ENCODE measurements at regions not wholly inside any gene's neighbourhood (a gene's known extent, or its start where the extent isn't known, plus 50 kb on each side); places are given as distances from the start of the nearest gene placed in this dataset.

DNA sequence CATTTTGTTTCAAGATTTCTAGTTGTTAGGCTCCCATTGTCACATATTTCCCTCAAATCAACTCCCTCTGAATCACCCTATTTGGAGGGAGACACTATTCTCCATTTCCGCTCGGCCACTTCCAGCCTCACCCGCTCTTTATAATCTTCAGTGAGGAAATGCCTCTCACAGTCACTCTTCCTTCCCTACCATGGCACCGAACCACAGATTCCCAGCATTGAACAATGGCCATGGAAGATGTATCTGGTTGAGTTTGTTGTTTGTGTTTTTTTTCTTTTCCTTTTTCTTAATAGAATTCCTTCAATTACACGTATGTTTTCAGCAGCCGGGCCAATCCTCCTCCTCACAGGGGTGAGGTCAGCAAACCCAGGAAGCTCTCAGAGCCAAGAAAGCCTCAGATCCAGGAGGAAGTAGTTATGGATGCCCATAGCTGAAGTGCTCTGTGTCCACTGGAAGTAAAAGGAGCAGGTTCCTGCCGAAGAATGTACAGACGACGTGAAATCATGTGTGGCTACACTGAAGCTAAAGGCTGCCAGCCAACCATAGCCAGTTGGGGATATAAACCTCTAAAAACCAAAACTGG, 472.1 kb downstream of the FOXO1 start:
- no peak for TF ChIP-seq TAF1 (IDR thresholded peaks at IDR 0.05; ENCODE audit: borderline replicate concordance, insufficient read depth, low read length)

DNA sequence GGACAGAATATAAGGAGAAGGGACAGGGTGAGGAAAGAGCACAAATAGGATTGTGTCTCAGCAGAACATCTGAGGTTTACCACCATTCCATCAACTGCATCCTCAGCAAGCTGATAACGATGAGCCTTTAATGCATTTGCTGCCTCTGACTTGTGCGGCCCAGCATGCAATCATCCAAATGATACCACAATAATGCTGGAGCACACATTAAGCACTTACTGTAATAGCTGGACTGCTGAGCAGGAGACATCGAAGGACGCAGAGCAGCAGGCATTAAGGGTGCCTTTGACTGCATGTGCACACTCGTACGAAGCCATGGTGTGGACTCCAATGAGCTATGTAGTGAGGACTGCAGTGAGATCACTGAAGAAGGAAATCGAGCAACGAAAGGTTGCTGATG, 469.4 kb downstream of the FOXO1 start:
- TF ChIP-seq REST (IDR thresholded peaks at IDR 0.05; ENCODE audit: insufficient read depth in 1 of 2, low read depth in 2 of 2, low read length in 2 of 2) (no peak), FOXP2 (optimal IDR thresholded peaks at IDR 0.05; ENCODE audit: borderline replicate concordance, extremely low read depth, extremely low read length, insufficient read depth) (no peak), POLR2AphosphoS5 (IDR thresholded peaks at IDR 0.05; ENCODE audit: low read depth, low read length) (no peak), SIN3A (IDR thresholded peaks at IDR 0.05; ENCODE audit: borderline replicate concordance, insufficient read depth, low read length) (no peak), TAF1 (IDR thresholded peaks at IDR 0.05; ENCODE audit: borderline replicate concordance, insufficient read depth, low read length) (no peak)

- TF ChIP-seq REST (IDR thresholded peaks at IDR 0.05; ENCODE audit: insufficient read depth in 1 of 2, low read depth in 2 of 2, low read length in 2 of 2): no peak
- TF ChIP-seq TAF1 (IDR thresholded peaks at IDR 0.05; ENCODE audit: borderline replicate concordance, insufficient read depth, low read length): no peak
- TF ChIP-seq FOXP2 (optimal IDR thresholded peaks at IDR 0.05; ENCODE audit: borderline replicate concordance, extremely low read depth, extremely low read length, insufficient read depth): no peak
- no peak for TF ChIP-seq SIN3A (IDR thresholded peaks at IDR 0.05; ENCODE audit: borderline replicate concordance, insufficient read depth, low read length)
- TF ChIP-seq POLR2AphosphoS5 (IDR thresholded peaks at IDR 0.05; ENCODE audit: low read depth, low read length): no peak
Observed at GRCh38 chr13:40197936-40198595, 468.4 kb downstream of the FOXO1 start.

- TF ChIP-seq REST (IDR thresholded peaks at IDR 0.05; ENCODE audit: insufficient read depth in 1 of 2, low read depth in 2 of 2, low read length in 2 of 2) (no peak), TAF1 (IDR thresholded peaks at IDR 0.05; ENCODE audit: borderline replicate concordance, insufficient read depth, low read length) (no peak), FOXP2 (optimal IDR thresholded peaks at IDR 0.05; ENCODE audit: borderline replicate concordance, extremely low read depth, extremely low read length, insufficient read depth) (no peak), SIN3A (IDR thresholded peaks at IDR 0.05; ENCODE audit: borderline replicate concordance, insufficient read depth, low read length) (no peak)
Observed at GRCh38 chr13:40200273-40200978, 466.0 kb downstream of the FOXO1 start.

- TF ChIP-seq SIN3A (IDR thresholded peaks at IDR 0.05; ENCODE audit: borderline replicate concordance, insufficient read depth, low read length): no peak
- TF ChIP-seq POLR2AphosphoS5 (IDR thresholded peaks at IDR 0.05; ENCODE audit: low read depth, low read length): no peak
- TF ChIP-seq FOXP2 (optimal IDR thresholded peaks at IDR 0.05; ENCODE audit: borderline replicate concordance, extremely low read depth, extremely low read length, insufficient read depth): no peak
- no peak for TF ChIP-seq REST (IDR thresholded peaks at IDR 0.05; ENCODE audit: insufficient read depth in 1 of 2, low read depth in 2 of 2, low read length in 2 of 2)
- TF ChIP-seq TAF1 (IDR thresholded peaks at IDR 0.05; ENCODE audit: borderline replicate concordance, insufficient read depth, low read length): no peak
Observed at GRCh38 chr13:40204246-40204645, 462.2 kb downstream of the FOXO1 start.

All from PFSK-1 (cell line).